ENCODE measurements at regions not wholly inside any gene's neighbourhood (a gene's known extent, or its start where the extent isn't known, plus 50 kb on each side); places are given as distances from the start of the nearest gene placed in this dataset.
A peak's percentile ranks its signal among the peaks of the same experiment; 100 is the strongest.

DNA sequence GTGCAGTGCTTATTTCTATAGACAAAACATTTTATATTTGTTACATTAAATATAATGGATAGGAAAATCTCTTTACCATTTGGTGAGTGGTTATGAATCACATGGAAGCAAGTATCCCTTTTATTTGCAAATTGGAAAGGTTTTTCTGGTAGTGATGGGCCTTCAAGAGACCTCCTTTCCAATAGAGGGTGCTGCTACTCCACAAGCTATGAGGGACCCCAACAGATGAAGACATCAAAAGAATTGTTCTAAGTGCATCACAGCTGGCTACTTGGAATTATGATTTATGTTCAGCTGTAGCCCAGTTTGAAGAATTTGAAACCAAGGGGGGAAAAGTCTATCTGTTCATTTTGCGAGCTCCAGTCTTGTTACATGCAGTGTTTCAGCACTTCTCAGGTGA lies 493.7 kb upstream of the SGCD start:
- 60% methylated on average over 1 of the region's 1 CpG; no CpG with 5 or more reads in 1 of the 2 experiments for WGBS, 2 experiments (ENCODE audit: extremely low coverage in 2 of 2, insufficient read length in 1 of 2)
- no peak overlapping the region for H3K14ac ChIP-seq (replicated peaks; ENCODE audit: low read depth, low read length)
- ChIA-PET POLR2A (ENCODE audit: unreplicated experiment) (no interaction called here), CTCF (no interaction called here)
- no peaks in the 10 kb centered on the region for H3K27me3 ChIP-seq (ENCODE audit: control insufficient read depth, insufficient read depth, low read length)
- H3K27ac ChIP-seq (ENCODE audit: insufficient read depth, low read length), result no peak overlapping the region
- H3K56ac ChIP-seq (ENCODE audit: extremely low read depth, insufficient read depth, low read length), result no peak overlapping the region
- no peak overlapping the region for H3K23ac ChIP-seq (ENCODE audit: low read depth, low read length)
- no peak overlapping the region for H3K9ac ChIP-seq (ENCODE audit: low read depth, low read length)
- no peak overlapping the region for H2AFZ ChIP-seq (replicated peaks; ENCODE audit: low read length, poor library complexity)
- no peak overlapping the region for H2BK20ac ChIP-seq (ENCODE audit: low read depth, low read length)
- no peaks in the 10 kb centered on the region for H3K9me3 ChIP-seq (ENCODE audit: control insufficient read depth, insufficient read depth, low read length)
- no peaks in the 10 kb centered on the region for H3K4me1 ChIP-seq (ENCODE audit: control insufficient read depth, insufficient read depth, low read length)
- in situ Hi-C loops (cut with MboI; ENCODE audit: low sequenced_read_pairs) (no loop called here), intact Hi-C loops (cut with micrococcal nuclease) (loop anchor here (5.0 kb wide), 1 partner anchor 984 kb away; no protein-coding TSS in a partner anchor), dilution Hi-C loops (cut with HindIII; ENCODE audit: low sequenced_read_pairs, unreplicated experiment) (no loop called here)
- no peak overlapping the region for H2AK5ac ChIP-seq (ENCODE audit: low read depth, low read length)
- H2AK9ac ChIP-seq (replicated peaks; ENCODE audit: low read depth, low read length, poor library complexity), result no peak overlapping the region
- H4K8ac ChIP-seq (ENCODE audit: low read depth in 2 of 2, low read length in 2 of 2), result no peak overlapping the region
- H3K79me1 ChIP-seq (ENCODE audit: low read depth in 1 of 2, low read length in 2 of 2), result no peaks in the 10 kb centered on the region
- H3K4ac ChIP-seq (ENCODE audit: low read depth, low read length), result no peak overlapping the region
- ATAC-seq (ENCODE audit: low read depth), result no peak
- no peak overlapping the region for H4K5ac ChIP-seq (ENCODE audit: low read depth, low read length)
- no peak overlapping the region for H4K91ac ChIP-seq (ENCODE audit: insufficient read depth, low read depth, low read length)
- H2BK120ac ChIP-seq (ENCODE audit: low read depth, low read length), result no peak overlapping the region
- BruUV-seq (replicated peaks), result no TSS peak
- DNase-seq, result peak; percentile 1
- no peaks in the 10 kb centered on the region for H4K20me1 ChIP-seq (ENCODE audit: insufficient read depth, low read length)
- no peaks in the 10 kb centered on the region for H3K36me3 ChIP-seq (ENCODE audit: control insufficient read depth, insufficient read depth, low read length)
- no peak overlapping the region for H3K4me2 ChIP-seq (ENCODE audit: low read depth, low read length)
- no peaks in the 10 kb centered on the region for H3K9me1 ChIP-seq (ENCODE audit: insufficient read depth, low read length)
- H3K18ac ChIP-seq (ENCODE audit: low read depth, low read length), result no peak overlapping the region
- H2BK15ac ChIP-seq (ENCODE audit: low read depth, low read length), result no peak overlapping the region
- TF ChIP-seq RFX5 (IDR thresholded peaks at IDR 0.05; ENCODE audit: low read depth, low read length) (no peak), RAD21 (IDR thresholded peaks at IDR 0.05; ENCODE audit: low read length) (peak; percentile 38)
- TF ChIP-seq, protein P1, sequence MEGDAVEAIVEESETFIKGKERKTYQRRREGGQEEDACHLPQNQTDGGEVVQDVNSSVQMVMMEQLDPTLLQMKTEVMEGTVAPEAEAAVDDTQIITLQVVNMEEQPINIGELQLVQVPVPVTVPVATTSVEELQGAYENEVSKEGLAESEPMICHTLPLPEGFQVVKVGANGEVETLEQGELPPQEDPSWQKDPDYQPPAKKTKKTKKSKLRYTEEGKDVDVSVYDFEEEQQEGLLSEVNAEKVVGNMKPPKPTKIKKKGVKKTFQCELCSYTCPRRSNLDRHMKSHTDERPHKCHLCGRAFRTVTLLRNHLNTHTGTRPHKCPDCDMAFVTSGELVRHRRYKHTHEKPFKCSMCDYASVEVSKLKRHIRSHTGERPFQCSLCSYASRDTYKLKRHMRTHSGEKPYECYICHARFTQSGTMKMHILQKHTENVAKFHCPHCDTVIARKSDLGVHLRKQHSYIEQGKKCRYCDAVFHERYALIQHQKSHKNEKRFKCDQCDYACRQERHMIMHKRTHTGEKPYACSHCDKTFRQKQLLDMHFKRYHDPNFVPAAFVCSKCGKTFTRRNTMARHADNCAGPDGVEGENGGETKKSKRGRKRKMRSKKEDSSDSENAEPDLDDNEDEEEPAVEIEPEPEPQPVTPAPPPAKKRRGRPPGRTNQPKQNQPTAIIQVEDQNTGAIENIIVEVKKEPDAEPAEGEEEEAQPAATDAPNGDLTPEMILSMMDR (conservative IDR thresholded peaks at IDR 0.05; ENCODE audit: low read depth, low read length), result peak; percentile 34; the same call in 1 of the 2 replicates
- H3K4me3 ChIP-seq (ENCODE audit: insufficient read depth, low read depth, low read length), result no peak overlapping the region
- H2BK5ac ChIP-seq (ENCODE audit: low read depth, low read length, poor library complexity, severe bottlenecking), result no peak overlapping the region
